ENCODE measurements at regions not wholly inside any gene's neighbourhood (a gene's known extent, or its start where the extent isn't known, plus 50 kb on each side); places are given as distances from the start of the nearest gene placed in this dataset.

DNA sequence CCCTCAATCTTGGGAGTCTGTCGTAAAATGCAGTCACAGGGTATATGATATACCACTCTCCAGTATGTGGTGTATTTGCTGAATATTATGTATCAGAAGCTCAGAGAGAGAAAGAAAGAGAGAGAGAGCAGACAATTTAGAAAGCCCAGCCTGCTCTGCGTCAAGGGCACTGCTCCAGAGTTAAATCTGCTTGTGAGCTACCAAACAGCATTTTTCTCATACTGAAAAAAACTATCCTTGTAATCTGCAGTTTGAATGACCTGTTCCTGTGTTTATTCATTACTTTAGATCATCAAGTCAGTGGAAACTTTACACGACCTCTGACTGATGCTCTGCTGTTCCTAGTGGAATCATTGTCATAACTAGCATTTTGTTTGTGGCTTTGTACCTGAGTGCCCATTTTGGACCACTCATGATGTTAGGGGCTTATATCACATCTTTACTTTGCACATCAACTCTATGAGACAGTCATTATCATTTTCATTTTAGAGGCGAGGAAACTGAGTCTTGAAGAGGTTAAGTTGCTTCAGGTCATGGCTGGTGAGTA is 89.2 kb upstream of the PELI1 start:
- H3K9me2 ChIP-seq (ENCODE audit: insufficient read depth, low read length) = no peaks in the 10 kb centered on the region
- H3K4me3 ChIP-seq (ENCODE audit: low read length) = no peak overlapping the region
- H2AFZ ChIP-seq (ENCODE audit: low read depth, low read length) = no peak overlapping the region
- TF ChIP-seq POLR2AphosphoS5 (IDR thresholded peaks at IDR 0.05) (no peak), EZH2 (IDR thresholded peaks at IDR 0.05; ENCODE audit: borderline replicate concordance, insufficient read depth, low read length, poor library complexity, severe bottlenecking) (no peak), RAD21 (conservative IDR thresholded peaks at IDR 0.05) (no peak), TAF1 (IDR thresholded peaks at IDR 0.05; ENCODE audit: low read depth) (no peak), SMC3 (conservative IDR thresholded peaks at IDR 0.05; ENCODE audit: poor library complexity) (no peak), EP300 (conservative IDR thresholded peaks at IDR 0.05; ENCODE audit: poor library complexity, severe bottlenecking) (no peak), MXI1 (conservative IDR thresholded peaks at IDR 0.05; ENCODE audit: poor library complexity, severe bottlenecking) (no peak)
- TF ChIP-seq, protein P1, sequence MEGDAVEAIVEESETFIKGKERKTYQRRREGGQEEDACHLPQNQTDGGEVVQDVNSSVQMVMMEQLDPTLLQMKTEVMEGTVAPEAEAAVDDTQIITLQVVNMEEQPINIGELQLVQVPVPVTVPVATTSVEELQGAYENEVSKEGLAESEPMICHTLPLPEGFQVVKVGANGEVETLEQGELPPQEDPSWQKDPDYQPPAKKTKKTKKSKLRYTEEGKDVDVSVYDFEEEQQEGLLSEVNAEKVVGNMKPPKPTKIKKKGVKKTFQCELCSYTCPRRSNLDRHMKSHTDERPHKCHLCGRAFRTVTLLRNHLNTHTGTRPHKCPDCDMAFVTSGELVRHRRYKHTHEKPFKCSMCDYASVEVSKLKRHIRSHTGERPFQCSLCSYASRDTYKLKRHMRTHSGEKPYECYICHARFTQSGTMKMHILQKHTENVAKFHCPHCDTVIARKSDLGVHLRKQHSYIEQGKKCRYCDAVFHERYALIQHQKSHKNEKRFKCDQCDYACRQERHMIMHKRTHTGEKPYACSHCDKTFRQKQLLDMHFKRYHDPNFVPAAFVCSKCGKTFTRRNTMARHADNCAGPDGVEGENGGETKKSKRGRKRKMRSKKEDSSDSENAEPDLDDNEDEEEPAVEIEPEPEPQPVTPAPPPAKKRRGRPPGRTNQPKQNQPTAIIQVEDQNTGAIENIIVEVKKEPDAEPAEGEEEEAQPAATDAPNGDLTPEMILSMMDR (IDR thresholded peaks at IDR 0.05; ENCODE audit: poor library complexity, severe bottlenecking) = no peak
- TF ChIP-seq, protein P2, sequence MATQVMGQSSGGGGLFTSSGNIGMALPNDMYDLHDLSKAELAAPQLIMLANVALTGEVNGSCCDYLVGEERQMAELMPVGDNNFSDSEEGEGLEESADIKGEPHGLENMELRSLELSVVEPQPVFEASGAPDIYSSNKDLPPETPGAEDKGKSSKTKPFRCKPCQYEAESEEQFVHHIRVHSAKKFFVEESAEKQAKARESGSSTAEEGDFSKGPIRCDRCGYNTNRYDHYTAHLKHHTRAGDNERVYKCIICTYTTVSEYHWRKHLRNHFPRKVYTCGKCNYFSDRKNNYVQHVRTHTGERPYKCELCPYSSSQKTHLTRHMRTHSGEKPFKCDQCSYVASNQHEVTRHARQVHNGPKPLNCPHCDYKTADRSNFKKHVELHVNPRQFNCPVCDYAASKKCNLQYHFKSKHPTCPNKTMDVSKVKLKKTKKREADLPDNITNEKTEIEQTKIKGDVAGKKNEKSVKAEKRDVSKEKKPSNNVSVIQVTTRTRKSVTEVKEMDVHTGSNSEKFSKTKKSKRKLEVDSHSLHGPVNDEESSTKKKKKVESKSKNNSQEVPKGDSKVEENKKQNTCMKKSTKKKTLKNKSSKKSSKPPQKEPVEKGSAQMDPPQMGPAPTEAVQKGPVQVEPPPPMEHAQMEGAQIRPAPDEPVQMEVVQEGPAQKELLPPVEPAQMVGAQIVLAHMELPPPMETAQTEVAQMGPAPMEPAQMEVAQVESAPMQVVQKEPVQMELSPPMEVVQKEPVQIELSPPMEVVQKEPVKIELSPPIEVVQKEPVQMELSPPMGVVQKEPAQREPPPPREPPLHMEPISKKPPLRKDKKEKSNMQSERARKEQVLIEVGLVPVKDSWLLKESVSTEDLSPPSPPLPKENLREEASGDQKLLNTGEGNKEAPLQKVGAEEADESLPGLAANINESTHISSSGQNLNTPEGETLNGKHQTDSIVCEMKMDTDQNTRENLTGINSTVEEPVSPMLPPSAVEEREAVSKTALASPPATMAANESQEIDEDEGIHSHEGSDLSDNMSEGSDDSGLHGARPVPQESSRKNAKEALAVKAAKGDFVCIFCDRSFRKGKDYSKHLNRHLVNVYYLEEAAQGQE (IDR thresholded peaks at IDR 0.05; ENCODE audit: borderline replicate concordance) = no peak
- no peak overlapping the region for H3K4me2 ChIP-seq (ENCODE audit: low read length)
- H3K9me3 ChIP-seq (ENCODE audit: low read length) = no peaks in the 10 kb centered on the region
- no peaks in the 10 kb centered on the region for H3K27me3 ChIP-seq (ENCODE audit: insufficient read depth, low read depth, low read length)
- H3K36me3 ChIP-seq (ENCODE audit: insufficient read depth, low read length) = no peaks in the 10 kb centered on the region
- no peaks in the 10 kb centered on the region for H3F3A ChIP-seq (ENCODE audit: insufficient read depth, low read length, poor library complexity, severe bottlenecking)
- H3K79me2 ChIP-seq (replicated peaks; ENCODE audit: insufficient read depth, low read length) = no peaks in the 10 kb centered on the region
- H3K27ac ChIP-seq (ENCODE audit: low read length) = no peak overlapping the region
- H3K9ac ChIP-seq (ENCODE audit: low read length) = no peak overlapping the region
- no peaks in the 10 kb centered on the region for H4K20me1 ChIP-seq (ENCODE audit: insufficient read depth)

DNA sequence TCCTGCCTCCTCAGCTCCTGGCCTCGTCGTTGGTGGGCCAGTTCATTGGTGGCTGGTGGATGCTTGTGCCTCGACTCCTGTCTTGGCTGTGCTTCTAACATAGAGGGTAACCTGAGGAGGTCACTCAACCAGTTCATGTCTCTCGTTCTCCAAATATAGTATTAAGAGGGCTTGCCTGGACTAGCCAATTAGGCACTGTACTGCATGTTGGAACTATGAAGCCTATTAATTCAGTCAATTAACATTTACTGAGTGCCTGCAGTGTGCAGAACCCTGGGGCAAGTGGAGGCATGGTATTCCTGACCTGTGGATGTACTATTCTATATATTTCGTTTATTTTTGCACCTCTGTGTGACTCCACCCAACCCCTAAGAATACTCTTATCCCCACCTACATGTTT is 89.9 kb upstream of the PELI1 start:
- Histone ChIP-seq H3K9me2 (ENCODE audit: insufficient read depth, low read length) (no peaks in the 10 kb centered on the region), H3K4me2 (ENCODE audit: low read length) (no peak overlapping the region), H3K9ac (ENCODE audit: low read length) (no peak overlapping the region), H3K79me2 (replicated peaks; ENCODE audit: insufficient read depth, low read length) (no peaks in the 10 kb centered on the region), H4K20me1 (ENCODE audit: insufficient read depth) (no peaks in the 10 kb centered on the region), H3K36me3 (ENCODE audit: insufficient read depth, low read length) (no peaks in the 10 kb centered on the region), H3K9me3 (ENCODE audit: low read length) (no peaks in the 10 kb centered on the region), H3F3A (ENCODE audit: insufficient read depth, low read length, poor library complexity, severe bottlenecking) (no peaks in the 10 kb centered on the region), H2AFZ (ENCODE audit: low read depth, low read length) (no peak overlapping the region), H3K27ac (ENCODE audit: low read length) (no peak overlapping the region), H3K4me3 (ENCODE audit: low read length) (no peak overlapping the region), H3K27me3 (ENCODE audit: insufficient read depth, low read depth, low read length) (no peaks in the 10 kb centered on the region)
- no peak for TF ChIP-seq TAF1 (IDR thresholded peaks at IDR 0.05; ENCODE audit: low read depth)
- TF ChIP-seq, protein P2 (IDR thresholded peaks at IDR 0.05; ENCODE audit: borderline replicate concordance) = no peak
- TF ChIP-seq RAD21 (conservative IDR thresholded peaks at IDR 0.05) = no peak
